Kidney tubule cell (primary cell): ENCODE measurements at regions not wholly inside any gene's neighbourhood (a gene's known extent, or its start where the extent isn't known, plus 50 kb on each side); places are given as distances from the start of the nearest gene placed in this dataset.
A peak's percentile ranks its signal among the peaks of the same experiment; 100 is the strongest.
"Not testable (repeated sequence)": the region's sequence is repeated elsewhere in the genome, so short reads cannot be mapped to it uniquely, and the experiment has no call there.

Experiments used
- DNase-seq: peaks from one replicate; pipeline ENCODE4 v3.0.0-alpha.2; 2018; ENCODE audit warnings: low spot score

- peak; percentile 82 for DNase-seq
These were observed 180.7 kb upstream of the PRSS1 start for GRCh38 chr7:142568435-142569097.

- no peak for DNase-seq
These were observed 181.8 kb upstream of the PRSS1 start for GRCh38 chr7:142567201-142568075.

- DNase-seq: no peak
These were observed 183.0 kb upstream of the PRSS1 start for GRCh38 chr7:142566271-142566670.

- DNase-seq: not testable (repeated sequence)
These were observed 185.1 kb upstream of the PRSS1 start for GRCh38 chr7:142564125-142564524.

- DNase-seq: peak; percentile 42
These were observed 185.8 kb upstream of the PRSS1 start for GRCh38 chr7:142563470-142563869.

GRCh38 chr7:142562688-142563087, 186.6 kb upstream of the PRSS1 start:
- DNase-seq: no peak

- DNase-seq: not testable (repeated sequence)
These were observed 187.9 kb upstream of the PRSS1 start for GRCh38 chr7:142561396-142561795.

GRCh38 chr7:142560770-142561169, 188.5 kb upstream of the PRSS1 start:
- not testable (repeated sequence) for DNase-seq

- DNase-seq: no peak
These were observed 189.1 kb upstream of the PRSS1 start for GRCh38 chr7:142560166-142560565.

GRCh38 chr7:142557971-142558582, 191.2 kb upstream of the PRSS1 start:
- peak; percentile 67 for DNase-seq

GRCh38 chr7:142556740-142557139, 192.5 kb upstream of the PRSS1 start:
- peak; percentile 97 for DNase-seq

GRCh38 chr7:142554560-142555532, 194.4 kb upstream of the PRSS1 start:
- DNase-seq: peak; percentile 33

- DNase-seq: no peak
These were observed 196.1 kb upstream of the PRSS1 start for GRCh38 chr7:142553216-142553615.

- no peak for DNase-seq
These were observed 200.3 kb upstream of the PRSS1 start for GRCh38 chr7:142548978-142549377.

GRCh38 chr7:142546452-142546851, 202.8 kb upstream of the PRSS1 start:
- DNase-seq: no peak

GRCh38 chr7:142542942-142543341, 206.3 kb upstream of the PRSS1 start:
- peak; percentile 39 for DNase-seq

- no peak for DNase-seq
These were observed 207.2 kb upstream of the PRSS1 start for GRCh38 chr7:142542105-142542504.

GRCh38 chr7:142540371-142540770, 208.9 kb upstream of the PRSS1 start:
- no peak for DNase-seq

GRCh38 chr7:142539901-142540300, 209.4 kb upstream of the PRSS1 start:
- DNase-seq: peak; percentile 77

GRCh38 chr7:142537760-142538159, 211.5 kb upstream of the PRSS1 start:
- peak; percentile 37 for DNase-seq

- DNase-seq: peak; percentile 79
These were observed 214.0 kb upstream of the PRSS1 start for GRCh38 chr7:142535123-142535779.
